ENCODE measurements at regions not wholly inside any gene's neighbourhood (a gene's known extent, or its start where the extent isn't known, plus 50 kb on each side); places are given as distances from the start of the nearest gene placed in this dataset.

- no TSS peak for BruUV-seq (replicated peaks)
- Histone ChIP-seq H3K79me2 (ENCODE audit: control insufficient read depth, insufficient read depth, low read length) (no peaks in the 10 kb centered on the region), H3K4me1 (ENCODE audit: control insufficient read depth, insufficient read depth, low read length) (no peaks in the 10 kb centered on the region), H3K27ac (ENCODE audit: control insufficient read depth, insufficient read depth) (no peak overlapping the region), H3K27me3 (replicated peaks in 1 of 2; ENCODE audit: control insufficient read depth in 2 of 2, insufficient read depth in 2 of 2, low read length in 1 of 2) (no peaks in the 10 kb centered on the region), H3K9ac (ENCODE audit: control insufficient read depth, insufficient read depth, low read length) (no peak overlapping the region), H3K9me3 (replicated peaks; ENCODE audit: control insufficient read depth, insufficient read depth, low read length) (no peaks in the 10 kb centered on the region), H2AFZ (ENCODE audit: control insufficient read depth, low read depth, low read length) (no peak overlapping the region), H3K36me3 (ENCODE audit: control insufficient read depth in 2 of 2, insufficient read depth in 2 of 2, low read length in 1 of 2) (no peaks in the 10 kb centered on the region), H3K4me2 (ENCODE audit: control insufficient read depth, insufficient read depth) (no peak overlapping the region), H4K20me1 (ENCODE audit: control insufficient read depth, insufficient read depth) (no peaks in the 10 kb centered on the region), H3K4me3 (no peak overlapping the region)
- TF ChIP-seq EZH2 (IDR thresholded peaks at IDR 0.05; ENCODE audit: borderline replicate concordance, control insufficient read depth, low read depth, low read length) = no peak
- TF ChIP-seq MTA2 (IDR thresholded peaks at IDR 0.05; ENCODE audit: low read depth) = no peak
- TF ChIP-seq NFXL1 (IDR thresholded peaks at IDR 0.05; ENCODE audit: borderline replicate concordance) = no peak
- TF ChIP-seq ZNF622 (IDR thresholded peaks at IDR 0.05) = no peak
- TF ChIP-seq TBL1XR1 (IDR thresholded peaks at IDR 0.05; ENCODE audit: low read depth, low read length) = no peak
- no peak for TF ChIP-seq SMAD1 (IDR thresholded peaks at IDR 0.05; ENCODE audit: low read depth, partially characterized antibody)
- no peak for TF ChIP-seq MXI1 (IDR thresholded peaks at IDR 0.05; ENCODE audit: low read depth, low read length)
- TF ChIP-seq STAT1 (conservative IDR thresholded peaks at IDR 0.05) = no peak
- TF ChIP-seq REST (IDR thresholded peaks at IDR 0.05; ENCODE audit: low read depth, low read length) = no peak
- no peak for TF ChIP-seq NFYA (IDR thresholded peaks at IDR 0.05; ENCODE audit: borderline replicate concordance, low read depth, low read length)
- TF ChIP-seq BACH1 (IDR thresholded peaks at IDR 0.05; ENCODE audit: borderline replicate concordance) = no peak
- no peak for TF ChIP-seq POLR2AphosphoS2 (IDR thresholded peaks at IDR 0.05; ENCODE audit: low read depth, low read length)
- TF ChIP-seq KLF5 (IDR thresholded peaks at IDR 0.05; ENCODE audit: partially characterized antibody) = no peak
- no peak for TF ChIP-seq HCFC1 (IDR thresholded peaks at IDR 0.05; ENCODE audit: low read length)
- no peak for TF ChIP-seq CHD2 (IDR thresholded peaks at IDR 0.05; ENCODE audit: borderline replicate concordance, low read depth, low read length)
- TF ChIP-seq NFYB (IDR thresholded peaks at IDR 0.05; ENCODE audit: insufficient read depth, low read depth, low read length) = no peak
- no peak for TF ChIP-seq NR2C2 (IDR thresholded peaks at IDR 0.05; ENCODE audit: borderline replicate concordance, control insufficient read depth, insufficient read length, low read depth)
- ChIA-PET SMC1A (ENCODE audit: uncharacterized antibody, unreplicated experiment) (no interaction called here), RAD21 (ENCODE audit: unreplicated experiment) (no interaction called here), POLR2A (no interaction called here), CTCF (no interaction called here)
- ATAC-seq = no peak
- intact Hi-C loops (cut with micrococcal nuclease; ENCODE audit: unreplicated experiment) = no loop called here
- in situ Hi-C loops (cut with MboI) = no loop called here
- FAIRE-seq = no peak
- DNase-seq (ENCODE audit: low read depth, low spot score) = no peak
These were observed 439.0 kb upstream of the USP24 start for GRCh38 chr1:55654171-55654570.
